Embryonic facial prominence (tissue), 1 donor: ENCODE measurements at regions not wholly inside any gene's neighbourhood (a gene's known extent, or its start where the extent isn't known, plus 50 kb on each side); places are given as distances from the start of the nearest gene placed in this dataset.

Experiments
- DNase-seq: peaks from one replicate; pipeline ENCODE4 v3.0.0-alpha.2; 2016; ENCODE audit errors: extremely low spot score

- DNase-seq, result no peak
Measured at GRCh38 chr12:124369827-124370378, 75.0 kb downstream of the RFLNA start.

DNA sequence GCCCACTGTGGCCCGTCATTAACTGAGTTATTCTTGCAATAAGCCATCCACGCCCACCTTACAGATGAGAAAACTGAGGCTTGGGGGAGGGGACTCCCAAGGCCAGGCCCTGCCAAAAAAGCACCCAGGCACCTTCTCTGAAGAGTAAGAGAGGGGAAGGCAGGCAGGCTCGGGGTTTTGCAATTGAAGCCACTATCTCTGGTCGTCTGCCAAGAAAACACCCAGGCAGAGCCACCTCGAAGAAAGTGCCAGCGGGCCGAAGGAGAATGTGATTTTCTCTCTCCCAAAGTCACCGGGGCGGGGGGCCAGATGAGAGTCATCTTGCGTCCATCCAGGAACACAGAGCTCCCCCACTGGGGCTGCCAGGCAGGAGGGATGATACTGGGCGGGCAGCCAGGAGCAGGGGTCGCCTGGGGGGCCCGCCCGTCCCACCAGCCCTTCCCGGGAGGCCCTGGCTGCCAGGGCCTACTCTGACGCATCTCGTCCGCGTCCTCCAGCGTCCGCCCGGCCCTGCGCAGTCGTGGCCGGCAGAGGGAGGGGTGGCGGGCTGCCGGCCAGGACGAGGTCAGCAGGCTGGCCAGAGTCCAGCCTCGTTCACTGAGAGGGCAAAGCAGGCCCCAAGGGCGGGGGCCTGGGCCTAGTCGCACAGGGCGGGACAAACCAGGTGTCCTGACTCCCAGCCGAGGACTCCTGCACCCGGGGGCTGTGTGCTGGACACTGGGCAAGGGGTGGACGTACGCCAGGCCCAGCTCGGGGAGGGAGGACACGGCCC is 74.3 kb downstream of the RFLNA start:
- no peak for DNase-seq

- no peak for DNase-seq
Measured at GRCh38 chr12:124368421-124369032, 73.6 kb downstream of the RFLNA start.

DNA sequence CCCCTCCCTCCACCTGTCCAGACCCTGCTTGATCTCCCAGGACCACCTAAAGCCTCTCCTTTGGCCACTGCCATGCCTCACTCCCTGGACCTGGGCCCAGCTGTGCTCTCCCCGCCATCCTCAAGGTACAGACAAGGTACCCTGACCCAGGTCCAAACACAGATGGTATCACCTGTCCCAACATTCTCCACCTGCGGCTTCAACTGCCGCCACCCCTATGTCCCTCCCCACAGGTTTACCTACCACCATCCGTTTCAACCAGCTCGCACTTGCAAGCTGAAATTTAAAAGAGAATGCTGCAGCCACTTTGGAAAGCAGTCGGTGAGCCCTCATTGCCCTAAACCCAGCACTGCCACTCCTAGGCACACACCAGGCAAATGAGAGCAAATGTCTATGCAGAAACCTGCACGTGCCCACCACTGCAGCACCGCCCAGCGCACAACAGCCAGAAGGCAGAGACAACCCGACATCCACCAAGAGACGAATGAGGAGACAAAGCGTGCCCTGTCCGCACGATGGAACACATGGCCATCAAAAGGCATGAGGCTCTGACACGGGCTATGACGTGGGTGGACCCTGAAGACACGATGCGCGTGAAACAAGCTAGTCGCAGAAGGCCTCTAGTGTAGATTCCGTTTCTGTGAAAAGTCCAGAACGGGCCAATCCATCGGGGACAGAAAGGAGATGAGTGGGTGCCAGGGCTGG is 71.0 kb downstream of the RFLNA start:
- no peak for DNase-seq
